GM13977 (cell line): ENCODE measurements at regions not wholly inside any gene's neighbourhood (a gene's known extent, or its start where the extent isn't known, plus 50 kb on each side); places are given as distances from the start of the nearest gene placed in this dataset.
"Not testable (repeated sequence)": the region's sequence is repeated elsewhere in the genome, so short reads cannot be mapped to it uniquely, and the experiment has no call there.

Experiments used
- DNase-seq: peaks from one replicate; pipeline ENCODE4 v3.0.0; 2012; ENCODE audit warnings: low spot score
- in situ Hi-C: fragments of 300-500 bp; cut with MboI; formaldehyde crosslinking; loops from one replicate; pipeline ENCODE4 v1.12.0; 2022; ENCODE audit warnings: low sequenced_read_pairs, low pct_unique_long_range_greater_than_20kb, mixed read lengths, inconsistent platforms; ENCODE audit not compliant: unreplicated experiment
- TF ChIP-seq, protein P1 (sequence below): IDR thresholded peaks from 2 replicates; pipeline ENCODE4 v1.5.1; 2012; ENCODE audit warnings: mild to moderate bottlenecking, control low read depth; ENCODE audit not compliant: insufficient read depth; ENCODE audit errors: extremely low read depth, missing control alignments

DNA sequence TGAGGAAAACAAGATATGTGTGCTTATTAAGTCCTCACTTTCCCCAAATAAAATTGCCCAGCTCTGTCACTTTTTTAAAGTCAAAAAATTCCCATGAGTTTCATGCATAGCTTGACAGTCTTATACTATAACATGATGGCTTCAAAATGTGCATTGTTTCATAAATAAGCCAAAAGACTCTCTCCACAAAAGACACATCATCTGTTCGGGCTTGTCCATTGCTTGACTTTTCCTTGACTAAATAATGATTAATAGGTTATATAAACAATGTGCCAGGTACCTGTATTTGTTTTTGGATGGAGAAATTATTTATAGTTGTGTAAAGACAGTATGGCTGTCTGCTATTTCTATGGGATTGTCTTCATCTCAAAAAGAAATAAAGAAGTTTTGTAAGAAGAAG lies 329.2 kb upstream of the KLF3 start:
- TF ChIP-seq, protein P1, sequence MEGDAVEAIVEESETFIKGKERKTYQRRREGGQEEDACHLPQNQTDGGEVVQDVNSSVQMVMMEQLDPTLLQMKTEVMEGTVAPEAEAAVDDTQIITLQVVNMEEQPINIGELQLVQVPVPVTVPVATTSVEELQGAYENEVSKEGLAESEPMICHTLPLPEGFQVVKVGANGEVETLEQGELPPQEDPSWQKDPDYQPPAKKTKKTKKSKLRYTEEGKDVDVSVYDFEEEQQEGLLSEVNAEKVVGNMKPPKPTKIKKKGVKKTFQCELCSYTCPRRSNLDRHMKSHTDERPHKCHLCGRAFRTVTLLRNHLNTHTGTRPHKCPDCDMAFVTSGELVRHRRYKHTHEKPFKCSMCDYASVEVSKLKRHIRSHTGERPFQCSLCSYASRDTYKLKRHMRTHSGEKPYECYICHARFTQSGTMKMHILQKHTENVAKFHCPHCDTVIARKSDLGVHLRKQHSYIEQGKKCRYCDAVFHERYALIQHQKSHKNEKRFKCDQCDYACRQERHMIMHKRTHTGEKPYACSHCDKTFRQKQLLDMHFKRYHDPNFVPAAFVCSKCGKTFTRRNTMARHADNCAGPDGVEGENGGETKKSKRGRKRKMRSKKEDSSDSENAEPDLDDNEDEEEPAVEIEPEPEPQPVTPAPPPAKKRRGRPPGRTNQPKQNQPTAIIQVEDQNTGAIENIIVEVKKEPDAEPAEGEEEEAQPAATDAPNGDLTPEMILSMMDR = no peak
- in situ Hi-C loops = no loop called here
- DNase-seq = no peak

DNA sequence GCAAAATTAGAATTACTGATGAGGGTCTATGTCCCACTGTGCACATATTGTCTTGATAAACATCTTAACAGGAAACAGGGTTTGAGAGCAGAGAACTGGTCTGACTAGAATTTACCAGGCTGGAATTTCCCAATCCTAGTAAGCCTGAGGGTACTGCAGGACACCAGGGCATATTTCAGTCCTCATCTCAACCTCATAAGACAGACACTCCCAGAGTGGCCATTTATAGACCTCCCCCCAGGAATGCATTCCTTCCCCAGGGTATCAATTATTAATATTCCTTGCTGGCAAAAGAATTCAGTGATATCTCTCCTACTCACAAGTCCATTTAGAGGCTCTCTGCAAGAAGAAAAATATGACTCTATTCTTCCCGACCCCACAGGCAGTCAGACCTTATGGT lies 325.1 kb upstream of the KLF3 start:
- DNase-seq, in situ Hi-C loops: not testable (repeated sequence)

DNA sequence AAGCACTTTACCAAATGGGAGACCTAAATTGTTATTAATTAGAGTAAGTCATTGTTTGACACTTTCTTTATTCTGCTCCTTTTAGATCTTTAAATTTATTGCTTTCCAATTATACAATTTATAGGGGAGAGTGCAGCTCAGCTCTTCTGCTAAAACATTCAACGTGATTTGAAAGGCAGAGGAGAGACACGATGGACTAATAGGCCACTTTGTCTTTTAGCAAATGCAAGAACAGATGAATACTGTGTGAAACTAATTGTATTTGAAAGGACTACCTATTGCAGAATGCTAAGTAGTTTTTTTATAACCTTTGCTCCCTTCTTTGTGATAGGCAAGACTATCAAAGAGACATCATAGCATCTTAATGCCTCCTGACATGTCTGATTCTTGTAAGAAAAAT lies 320.4 kb upstream of the KLF3 start:
- in situ Hi-C loops = no loop called here
- DNase-seq = no peak

DNA sequence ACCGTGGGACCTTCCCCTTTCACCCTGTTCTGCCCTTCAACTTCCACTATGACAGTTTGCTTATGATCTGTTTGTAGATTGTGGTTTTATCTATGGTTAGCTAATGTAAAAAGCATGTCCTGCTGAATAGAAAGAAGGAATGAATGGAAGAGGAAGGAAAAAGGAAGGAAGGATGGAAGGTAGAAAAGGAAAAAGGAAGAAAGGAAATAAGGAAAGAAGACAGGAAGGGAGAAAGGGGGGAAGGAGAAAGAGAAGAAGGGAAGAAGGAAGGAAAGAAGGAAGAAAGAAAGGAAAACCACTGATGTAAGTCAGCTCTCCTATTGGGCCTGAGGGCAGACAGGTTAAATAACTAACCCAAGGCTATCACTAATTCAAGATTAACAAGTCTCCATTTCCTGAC lies 319.1 kb upstream of the KLF3 start:
- TF ChIP-seq, protein P1 = no peak
- in situ Hi-C loops = no loop called here

More for the DNA sequence above, 320.4 kb upstream of the KLF3 start:
- TF ChIP-seq, protein P1 = no peak

DNA sequence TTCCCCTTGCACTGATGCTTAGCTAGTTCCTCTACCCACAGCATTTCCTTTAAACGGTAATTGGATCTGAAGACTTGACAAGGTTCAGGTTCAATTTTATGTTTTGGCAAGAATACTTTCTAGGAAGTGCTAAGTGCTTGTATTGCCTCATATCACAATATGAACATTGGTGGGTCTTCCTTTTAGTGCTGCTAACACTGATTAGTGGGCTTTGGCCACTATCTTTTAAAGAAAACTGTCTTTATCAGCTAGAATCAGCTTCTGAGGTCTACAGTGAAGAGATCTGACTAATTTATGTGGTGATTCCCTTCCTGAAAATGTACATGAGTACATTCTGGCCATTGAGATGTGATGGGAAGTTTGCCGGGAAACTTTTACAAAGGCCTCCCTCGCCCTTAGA lies 316.7 kb upstream of the KLF3 start:
- no peak for DNase-seq
- TF ChIP-seq, protein P1 = no peak
- in situ Hi-C loops = no loop called here

More for the DNA sequence above, 319.1 kb upstream of the KLF3 start:
- DNase-seq = no peak

DNA sequence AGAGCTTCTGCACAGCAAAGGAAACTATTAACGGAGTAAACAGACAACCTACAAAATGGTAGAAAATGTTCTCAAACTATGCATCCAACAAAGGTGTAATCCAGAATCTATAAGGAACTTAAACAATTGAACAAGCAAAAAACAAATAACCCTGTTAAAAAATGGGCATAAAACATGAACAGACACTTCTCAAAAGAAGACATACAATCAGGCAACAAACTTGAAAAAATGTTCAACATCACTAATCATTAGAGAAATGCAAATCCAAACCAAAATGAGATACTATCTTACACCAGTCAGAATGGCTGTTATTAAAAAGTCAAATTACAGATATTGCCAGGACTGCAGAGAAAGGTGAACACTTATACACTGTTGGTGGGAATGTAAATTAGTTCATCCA lies 309.6 kb upstream of the KLF3 start:
- in situ Hi-C loops = no loop called here
- TF ChIP-seq, protein P1 = no peak
- DNase-seq = no peak

DNA sequence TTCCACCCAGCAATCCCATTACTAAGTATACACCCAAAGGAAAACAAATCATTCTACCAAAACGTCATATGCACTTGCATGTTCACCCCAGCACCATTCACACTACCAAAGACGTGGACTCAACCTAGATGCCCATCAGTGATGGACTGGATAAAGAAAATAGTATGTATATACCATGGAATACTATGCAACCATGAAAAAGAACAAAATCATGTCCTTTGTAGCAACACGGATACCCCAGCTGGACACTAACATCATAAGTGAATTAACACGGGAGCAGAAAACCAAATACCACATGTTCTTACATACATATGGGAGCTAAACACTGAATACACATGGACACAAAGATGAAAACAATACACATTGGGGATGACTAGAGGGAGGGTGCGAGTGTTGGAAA lies 309.1 kb upstream of the KLF3 start:
- DNase-seq = no peak
- TF ChIP-seq, protein P1 = no peak
- in situ Hi-C loops = no loop called here
